EL (cell line): ENCODE measurements at regions not wholly inside any gene's neighbourhood (a gene's known extent, or its start where the extent isn't known, plus 50 kb on each side); places are given as distances from the start of the nearest gene placed in this dataset.
"Not testable (repeated sequence)": the region's sequence is repeated elsewhere in the genome, so short reads cannot be mapped to it uniquely, and the experiment has no call there.

Source experiments
- DNase-seq: peaks from one replicate; pipeline ENCODE4 v3.0.0-alpha.2; 2016

GRCh38 chr10:80751940-80752339 lies 214.2 kb downstream of the SH2D4B start:
- DNase-seq = no peak

- DNase-seq = no peak
Measured at GRCh38 chr10:80753612-80754011, 215.9 kb downstream of the SH2D4B start.

GRCh38 chr10:80755893-80756292 lies 218.2 kb downstream of the SH2D4B start:
- DNase-seq = no peak

GRCh38 chr10:80759693-80760092 lies 222.0 kb downstream of the SH2D4B start:
- no peak for DNase-seq

- DNase-seq = no peak
Measured at GRCh38 chr10:80760914-80761371, 223.2 kb downstream of the SH2D4B start.

GRCh38 chr10:80767963-80768362 lies 230.3 kb downstream of the SH2D4B start:
- DNase-seq = no peak

DNA sequence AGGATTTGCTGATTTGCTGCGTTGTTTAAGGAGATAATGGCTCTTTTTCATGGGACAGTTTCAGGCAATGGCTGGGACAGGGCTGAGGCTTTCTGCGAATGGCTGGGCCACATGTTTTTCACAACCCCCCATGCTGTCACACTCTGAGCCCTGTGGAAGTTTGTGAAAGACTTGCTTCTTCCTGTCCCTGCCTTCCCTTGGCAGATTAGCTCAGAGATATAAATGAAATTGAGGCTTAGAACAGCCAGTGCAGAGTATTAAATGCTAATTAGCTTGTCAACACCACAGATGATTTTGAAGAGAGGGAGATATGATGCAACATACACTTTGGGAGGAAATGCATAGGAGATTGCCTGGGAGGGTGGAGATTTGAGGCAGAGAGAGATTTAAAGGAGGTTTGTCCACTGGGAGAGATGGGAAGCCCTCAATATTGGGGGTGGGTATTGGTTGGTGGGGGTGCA lies 232.0 kb downstream of the SH2D4B start:
- no peak for DNase-seq

- no peak for DNase-seq
Measured at GRCh38 chr10:80770239-80770638, 232.5 kb downstream of the SH2D4B start.

DNA sequence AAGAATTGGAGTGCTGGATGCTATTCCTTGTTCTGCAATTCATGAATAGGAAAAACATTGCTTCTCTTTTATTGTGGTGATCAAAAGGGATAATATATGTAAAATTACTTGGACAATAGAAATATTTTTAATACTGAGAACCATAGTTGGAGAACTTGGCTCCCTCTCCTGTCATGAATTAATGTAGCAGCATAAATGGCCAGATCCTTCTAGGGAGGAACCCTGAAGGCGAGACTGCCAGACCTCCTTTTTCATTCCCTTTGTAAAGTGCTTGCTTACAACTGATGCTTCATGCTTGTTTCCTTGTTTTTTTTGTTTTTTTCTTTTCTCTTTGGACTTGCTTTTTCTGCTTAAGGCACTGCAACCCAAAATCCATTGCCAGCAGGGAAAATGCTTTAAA lies 233.6 kb downstream of the SH2D4B start:
- DNase-seq = no peak

DNA sequence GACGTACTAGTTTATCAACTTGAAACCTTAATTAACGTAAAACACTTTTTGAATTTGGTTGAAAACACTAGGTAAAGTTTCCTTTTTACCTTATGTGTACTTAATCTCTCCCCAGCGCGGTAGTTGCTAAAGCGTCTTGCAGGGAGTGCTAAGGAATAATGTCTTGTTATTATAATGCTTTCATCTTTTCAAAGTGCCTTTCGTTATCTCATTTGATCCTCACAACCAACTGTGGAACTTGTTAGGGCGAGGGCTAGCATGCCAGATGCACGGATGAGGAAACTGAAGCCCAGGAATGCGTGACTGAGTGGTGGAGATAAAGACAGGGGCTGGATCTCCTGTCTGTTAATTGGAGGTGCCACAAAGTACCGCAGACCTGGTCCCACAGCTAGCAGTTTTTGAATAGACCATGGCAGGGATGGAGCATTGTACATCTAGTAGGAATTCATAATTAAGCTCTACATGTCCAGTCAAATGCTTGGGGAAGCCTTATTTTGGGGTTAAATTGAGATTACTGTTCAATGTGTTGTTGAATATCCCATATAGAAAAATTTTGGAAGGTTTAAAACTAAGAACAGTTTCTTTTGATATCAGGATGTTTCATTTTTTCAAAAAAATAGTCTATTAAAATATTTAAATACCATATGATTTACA lies 234.3 kb downstream of the SH2D4B start:
- no peak for DNase-seq

- DNase-seq = no peak
Measured at GRCh38 chr10:80772596-80772995, 234.9 kb downstream of the SH2D4B start.

DNA sequence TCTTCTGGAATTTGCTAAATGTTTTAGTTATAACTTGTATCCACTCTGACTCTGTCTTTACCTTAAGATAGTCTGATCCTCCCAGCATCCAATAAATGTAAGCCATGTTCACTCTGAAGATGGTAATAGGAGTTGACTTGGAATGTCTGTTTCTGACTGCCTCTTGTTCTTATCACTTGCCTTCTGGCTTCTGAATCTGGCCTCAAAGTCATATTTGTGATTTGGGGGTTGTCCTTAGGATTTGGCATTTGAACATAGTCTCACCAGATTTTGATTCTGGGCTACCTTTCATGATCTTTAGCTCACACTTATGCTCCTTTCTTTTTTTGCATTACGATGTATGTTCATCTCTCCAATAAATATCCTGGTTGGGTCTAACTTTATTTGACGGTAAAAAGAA lies 247.0 kb downstream of the SH2D4B start:
- no peak for DNase-seq

DNA sequence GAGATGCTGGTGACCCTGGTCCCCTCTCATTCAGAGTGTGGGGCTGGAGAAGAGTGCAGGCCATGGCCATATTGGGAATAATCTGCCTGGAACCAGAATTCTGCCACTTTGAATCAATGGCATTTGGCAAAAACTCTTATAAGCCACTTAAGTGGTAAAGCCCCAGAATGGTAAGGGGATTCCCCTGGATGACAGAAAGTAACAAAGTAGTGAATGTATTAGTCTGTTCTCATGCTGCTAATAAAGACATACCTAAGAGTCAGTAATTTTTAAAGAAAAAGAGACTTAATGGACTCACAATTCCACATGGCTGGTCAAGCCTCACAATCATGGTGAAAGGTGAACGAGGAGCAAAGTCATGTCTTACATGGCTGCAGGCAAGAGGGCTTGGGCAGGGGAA lies 248.6 kb downstream of the SH2D4B start:
- no peak for DNase-seq

DNA sequence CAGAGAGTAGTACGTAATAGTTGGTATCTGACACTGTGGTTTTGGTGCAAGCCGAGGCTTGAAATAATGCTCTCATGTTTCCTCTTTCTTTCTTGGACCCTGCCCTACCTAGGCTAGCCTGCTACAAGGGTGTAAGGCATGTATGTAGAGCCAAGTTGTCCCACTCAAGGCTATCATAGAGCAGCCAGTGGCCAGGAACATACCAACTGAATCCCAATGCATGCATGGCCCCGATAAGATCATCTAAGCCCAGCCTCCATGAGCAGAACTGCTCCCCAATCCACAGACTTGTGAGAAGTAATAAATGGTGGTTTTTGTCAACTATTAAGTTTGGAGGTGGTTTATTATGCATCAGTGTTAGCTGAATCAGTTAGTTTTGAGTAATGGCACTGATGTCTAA lies 250.2 kb downstream of the SH2D4B start:
- DNase-seq = no peak

- no peak for DNase-seq
Measured at GRCh38 chr10:80794994-80795393, 257.3 kb downstream of the SH2D4B start.

DNA sequence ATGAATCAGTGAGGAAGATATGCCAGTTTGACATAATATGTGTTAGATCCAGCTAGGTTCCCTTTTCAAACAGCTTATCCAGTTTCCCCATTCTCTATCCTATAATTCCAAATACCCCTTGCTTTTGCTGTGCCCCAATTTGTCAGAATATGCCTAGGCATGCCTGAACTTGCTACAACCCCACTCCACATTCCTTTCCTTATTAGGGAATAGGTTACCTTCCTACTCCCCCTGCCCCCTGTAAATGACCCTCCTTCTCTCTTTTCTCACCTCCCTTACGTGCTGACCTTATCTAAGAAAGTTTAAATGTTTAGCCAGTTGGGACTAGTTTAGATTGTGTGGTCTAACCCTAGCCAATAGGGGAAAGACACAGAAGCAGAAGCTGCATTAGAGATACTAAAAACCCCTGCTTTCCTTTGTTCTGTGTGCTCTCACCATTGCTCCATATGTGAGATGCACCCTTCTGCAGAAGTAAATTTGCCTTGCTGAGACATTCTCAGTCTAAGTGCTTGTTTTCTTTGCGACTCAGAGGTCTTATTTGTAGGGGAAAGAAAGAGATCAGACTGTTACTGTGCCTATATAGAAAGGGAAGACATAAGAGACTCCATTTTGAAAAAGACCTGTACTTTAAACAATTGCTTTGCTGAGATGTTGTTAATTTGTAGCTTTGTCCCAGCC lies 267.8 kb downstream of the SH2D4B start:
- no peak for DNase-seq

DNA sequence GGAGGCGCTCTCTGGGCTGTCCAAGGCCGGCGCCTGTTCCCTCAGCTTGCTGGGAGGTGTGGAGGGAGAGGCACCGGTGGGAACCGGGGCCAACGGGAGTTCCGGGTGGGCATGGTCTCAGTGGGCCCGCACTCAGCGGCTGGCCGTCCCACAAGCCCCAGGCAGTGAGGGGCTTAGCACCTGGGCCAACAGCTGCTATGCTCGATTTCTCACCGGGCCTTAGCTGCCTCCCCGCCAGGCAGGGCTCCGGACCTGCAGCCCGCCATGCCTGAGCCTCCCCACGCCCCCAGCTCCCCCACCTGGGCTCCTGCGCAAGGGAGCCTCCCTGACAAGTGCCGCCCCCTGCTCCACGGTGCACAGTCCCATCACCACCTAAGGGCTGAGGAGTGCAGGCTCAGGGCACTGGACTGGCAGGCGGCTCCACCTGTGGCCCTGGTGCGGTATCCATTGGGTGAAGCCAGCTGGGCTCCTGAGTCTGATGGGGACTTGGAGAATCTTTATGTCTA lies 276.5 kb downstream of the SH2D4B start:
- no peak for DNase-seq

DNA sequence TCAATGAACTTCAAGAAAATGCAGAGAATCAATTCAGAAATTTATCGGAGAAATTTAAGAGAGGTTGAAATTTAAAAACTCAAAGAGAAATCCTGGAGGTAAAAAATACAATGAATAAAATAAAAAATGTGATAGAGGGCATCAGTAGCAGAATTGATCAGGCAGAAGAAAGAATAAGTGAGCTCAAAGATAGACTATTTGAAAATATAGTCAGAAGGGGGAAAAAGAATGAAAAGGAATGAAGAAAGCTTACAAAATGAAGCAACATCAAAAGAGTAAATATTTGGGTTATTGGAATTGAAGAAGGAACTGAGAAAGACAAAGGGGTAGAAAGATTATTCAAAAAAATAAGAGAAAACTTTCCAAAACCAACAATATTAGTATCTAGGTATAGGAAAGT lies 291.4 kb downstream of the SH2D4B start:
- DNase-seq = no peak

- DNase-seq = no peak
Measured at GRCh38 chr10:80829562-80829961, 291.9 kb downstream of the SH2D4B start.

GRCh38 chr10:80832693-80833092 lies 295.0 kb downstream of the SH2D4B start:
- not testable (repeated sequence) for DNase-seq

DNA sequence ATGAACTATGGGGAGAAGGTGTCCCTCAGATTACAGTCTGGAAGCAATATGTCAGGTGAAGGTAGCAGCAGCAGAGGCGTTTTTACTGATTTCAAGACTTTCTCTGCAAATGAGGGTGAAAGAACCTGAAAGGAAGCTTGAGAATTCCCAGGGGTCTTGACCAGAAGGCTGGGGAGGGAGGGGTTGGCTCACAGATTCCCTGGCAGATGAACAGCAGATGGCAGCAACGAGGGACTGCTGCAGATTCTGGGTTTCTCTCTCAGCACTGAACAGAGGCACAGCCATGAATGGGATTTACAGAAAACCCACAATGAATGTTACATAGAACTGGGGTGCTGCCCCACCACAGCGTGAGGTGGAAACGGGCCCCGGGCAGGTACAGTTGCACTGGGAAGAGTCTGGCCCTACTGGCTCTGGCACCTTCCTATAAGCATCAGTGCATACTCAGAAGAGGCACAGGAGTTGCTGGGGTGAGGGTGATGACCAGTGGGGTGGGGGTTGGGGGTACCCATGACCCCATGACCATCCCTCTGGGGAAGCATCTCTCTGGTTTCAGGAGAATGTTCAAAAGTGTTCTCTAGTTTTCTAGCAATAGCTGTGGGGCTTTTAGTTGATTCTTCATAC lies 317.8 kb downstream of the SH2D4B start:
- DNase-seq = no peak

- no peak for DNase-seq
Measured at GRCh38 chr10:80856186-80856585, 318.5 kb downstream of the SH2D4B start.

- DNase-seq = not testable (repeated sequence)
Measured at GRCh38 chr10:80859279-80859678, 321.6 kb downstream of the SH2D4B start.

DNA sequence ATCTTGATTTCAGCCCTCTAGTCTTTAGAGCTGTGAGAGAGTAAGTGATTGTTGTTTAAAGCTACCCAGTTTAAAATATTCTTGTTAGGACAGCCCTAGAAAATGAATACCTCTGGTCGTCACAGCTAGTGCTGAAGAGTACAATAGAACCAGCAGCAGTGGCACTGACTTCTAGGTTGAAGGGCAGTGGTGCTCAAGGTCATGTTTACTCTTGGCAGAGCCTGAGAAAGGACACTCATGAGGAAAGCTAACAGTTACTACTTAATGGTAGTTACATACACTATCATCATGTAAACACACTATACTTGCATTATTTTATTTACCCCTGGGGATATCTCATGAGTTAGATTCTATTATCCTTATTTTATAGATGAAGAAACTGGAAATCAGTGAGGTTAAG lies 323.0 kb downstream of the SH2D4B start:
- no peak for DNase-seq
